ENCODE measurements at regions not wholly inside any gene's neighbourhood (a gene's known extent, or its start where the extent isn't known, plus 50 kb on each side); places are given as distances from the start of the nearest gene placed in this dataset.

GRCh38 chr20:60124776-60125381 lies 166.7 kb downstream of the CDH26 start:
- H3K4me3 Mint-ChIP-seq, result no peak overlapping the region
- H3K27me3 Mint-ChIP-seq, result peaks cover 11% of the 10 kb centered on the region
- H3K36me3 Mint-ChIP-seq, result no peaks in the 10 kb centered on the region
- ATAC-seq (ENCODE audit: low read depth) (no peak), DNase-seq (ENCODE audit: low spot score in 2 of 2) (no peak)
- H3K4me1 Mint-ChIP-seq, result no peaks in the 10 kb centered on the region
- no peak overlapping the region for H3K27ac Mint-ChIP-seq
- no peaks in the 10 kb centered on the region for H3K9me3 Mint-ChIP-seq

- Mint-ChIP-seq H3K27ac (no peak overlapping the region), H3K36me3 (no peaks in the 10 kb centered on the region), H3K9me3 (no peaks in the 10 kb centered on the region), H3K4me1 (no peaks in the 10 kb centered on the region), H3K4me3 (no peak overlapping the region), H3K27me3 (peaks cover 11% of the 10 kb centered on the region)
- ATAC-seq (ENCODE audit: low read depth), result no peak
- no peak for DNase-seq (ENCODE audit: low spot score in 2 of 2)
These were observed 167.3 kb downstream of the CDH26 start for GRCh38 chr20:60125513-60125912.

GRCh38 chr20:60126975-60127374 lies 168.8 kb downstream of the CDH26 start:
- Mint-ChIP-seq H3K27me3 (peaks cover 14% of the 10 kb centered on the region), H3K4me3 (no peak overlapping the region), H3K27ac (no peak overlapping the region), H3K4me1 (no peaks in the 10 kb centered on the region), H3K9me3 (no peaks in the 10 kb centered on the region), H3K36me3 (no peaks in the 10 kb centered on the region)
- no peak for ATAC-seq (ENCODE audit: low read depth)
- no peak for DNase-seq (ENCODE audit: low spot score in 2 of 2)

- Mint-ChIP-seq H3K4me3 (no peak overlapping the region), H3K36me3 (no peaks in the 10 kb centered on the region), H3K9me3 (no peaks in the 10 kb centered on the region), H3K27me3 (peaks cover 8% of the 10 kb centered on the region), H3K4me1 (no peaks in the 10 kb centered on the region), H3K27ac (no peak overlapping the region)
- ATAC-seq (ENCODE audit: low read depth), result no peak
- DNase-seq (ENCODE audit: low spot score in 2 of 2), result no peak
These were observed 173.2 kb downstream of the CDH26 start for GRCh38 chr20:60131375-60131774.

- H3K9me3 Mint-ChIP-seq, result no peaks in the 10 kb centered on the region
- no peaks in the 10 kb centered on the region for H3K36me3 Mint-ChIP-seq
- ATAC-seq (ENCODE audit: low read depth) (no peak), DNase-seq (ENCODE audit: low spot score in 2 of 2) (no peak)
- H3K4me1 Mint-ChIP-seq, result no peaks in the 10 kb centered on the region
- H3K4me3 Mint-ChIP-seq, result no peak overlapping the region
- H3K27ac Mint-ChIP-seq, result no peak overlapping the region
- peaks cover 8% of the 10 kb centered on the region for H3K27me3 Mint-ChIP-seq
These were observed 174.1 kb downstream of the CDH26 start for GRCh38 chr20:60132162-60132826.

GRCh38 chr20:60132827-60133670 lies 174.8 kb downstream of the CDH26 start:
- Mint-ChIP-seq H3K36me3 (no peaks in the 10 kb centered on the region), H3K4me1 (no peaks in the 10 kb centered on the region), H3K9me3 (no peaks in the 10 kb centered on the region)

GRCh38 chr20:60135276-60135675 lies 177.1 kb downstream of the CDH26 start:
- H3K27me3 Mint-ChIP-seq, result peaks cover 4% of the 10 kb centered on the region
- H3K27ac Mint-ChIP-seq, result no peak overlapping the region
- no peaks in the 10 kb centered on the region for H3K36me3 Mint-ChIP-seq
- H3K4me3 Mint-ChIP-seq, result no peak overlapping the region
- DNase-seq (ENCODE audit: low spot score in 2 of 2) (no peak), ATAC-seq (ENCODE audit: low read depth) (no peak)
- no peaks in the 10 kb centered on the region for H3K4me1 Mint-ChIP-seq
- no peaks in the 10 kb centered on the region for H3K9me3 Mint-ChIP-seq

More at GRCh38 chr20:60132827-60133670, 174.8 kb downstream of the CDH26 start:
- Mint-ChIP-seq H3K27me3 (peaks cover 7% of the 10 kb centered on the region), H3K27ac (no peak overlapping the region), H3K4me3 (no peak overlapping the region)
- DNase-seq (ENCODE audit: low spot score in 2 of 2), result no peak
- ATAC-seq (ENCODE audit: low read depth), result no peak

GRCh38 chr20:60136645-60137401 lies 178.6 kb downstream of the CDH26 start:
- Mint-ChIP-seq H3K4me1 (no peaks in the 10 kb centered on the region), H3K36me3 (no peaks in the 10 kb centered on the region), H3K9me3 (no peaks in the 10 kb centered on the region), H3K4me3 (no peak overlapping the region), H3K27me3 (no peaks in the 10 kb centered on the region), H3K27ac (no peak overlapping the region)
- no peak for ATAC-seq (ENCODE audit: low read depth)
- DNase-seq (ENCODE audit: low spot score in 2 of 2), result no peak

- DNase-seq (ENCODE audit: low spot score in 2 of 2), result no peak
These were observed 179.5 kb downstream of the CDH26 start for GRCh38 chr20:60137657-60138245.

GRCh38 chr20:60138256-60139220 lies 180.3 kb downstream of the CDH26 start:
- H3K36me3 Mint-ChIP-seq, result no peaks in the 10 kb centered on the region
- H3K4me1 Mint-ChIP-seq, result no peaks in the 10 kb centered on the region
- H3K27me3 Mint-ChIP-seq, result no peaks in the 10 kb centered on the region
- H3K9me3 Mint-ChIP-seq, result no peaks in the 10 kb centered on the region
- DNase-seq (ENCODE audit: low spot score in 2 of 2) (no peak), ATAC-seq (ENCODE audit: low read depth) (no peak)
- no peak overlapping the region for H3K27ac Mint-ChIP-seq
- peak overlapping the region; percentile 57 for H3K4me3 Mint-ChIP-seq

More at GRCh38 chr20:60137657-60138245, 179.5 kb downstream of the CDH26 start:
- H3K36me3 Mint-ChIP-seq, result no peaks in the 10 kb centered on the region
- no peak overlapping the region for H3K27ac Mint-ChIP-seq
- no peaks in the 10 kb centered on the region for H3K9me3 Mint-ChIP-seq
- no peak for ATAC-seq (ENCODE audit: low read depth)
- peak overlapping the region; percentile 57 for H3K4me3 Mint-ChIP-seq
- H3K27me3 Mint-ChIP-seq, result no peaks in the 10 kb centered on the region
- H3K4me1 Mint-ChIP-seq, result no peaks in the 10 kb centered on the region

- Mint-ChIP-seq H3K4me1 (no peaks in the 10 kb centered on the region), H3K27ac (no peak overlapping the region), H3K9me3 (no peaks in the 10 kb centered on the region), H3K4me3 (no peak overlapping the region), H3K27me3 (no peaks in the 10 kb centered on the region), H3K36me3 (no peaks in the 10 kb centered on the region)
- ATAC-seq (ENCODE audit: low read depth), result no peak
- no peak for DNase-seq (ENCODE audit: low spot score in 2 of 2)
These were observed 181.6 kb downstream of the CDH26 start for GRCh38 chr20:60139663-60140446.

- H3K36me3 Mint-ChIP-seq, result no peaks in the 10 kb centered on the region
- H3K27me3 Mint-ChIP-seq, result peaks cover 2% of the 10 kb centered on the region
- no peak overlapping the region for H3K27ac Mint-ChIP-seq
- DNase-seq (ENCODE audit: low spot score in 2 of 2) (no peak), ATAC-seq (ENCODE audit: low read depth) (no peak)
- H3K9me3 Mint-ChIP-seq, result no peaks in the 10 kb centered on the region
- H3K4me1 Mint-ChIP-seq, result no peaks in the 10 kb centered on the region
- no peak overlapping the region for H3K4me3 Mint-ChIP-seq
These were observed 184.4 kb downstream of the CDH26 start for GRCh38 chr20:60142587-60142986.
